Large intestine (tissue), 3 donors: ENCODE measurements at regions not wholly inside any gene's neighbourhood (a gene's known extent, or its start where the extent isn't known, plus 50 kb on each side); places are given as distances from the start of the nearest gene placed in this dataset.
"Not testable (repeated sequence)": the region's sequence is repeated elsewhere in the genome, so short reads cannot be mapped to it uniquely, and the experiment has no call there.

Source experiments
- DNase-seq, 2 donors: peaks; one replicate each; pipeline versions ENCODE4 v3.0.0 to v3.0.0-alpha.2; 2013
- H3K27ac ChIP-seq: one replicate; pipeline ENCODE4 v1.5.1; 2013; ENCODE audit warnings: low read length
- H3K27me3 ChIP-seq: 2 replicates; pipeline ENCODE4 v1.6.1; 2013; ENCODE audit warnings: low read length; ENCODE audit not compliant: control insufficient read depth, insufficient read depth
- H3K36me3 ChIP-seq: 2 replicates; pipeline ENCODE4 v1.6.1; 2013; ENCODE audit warnings: low read length; ENCODE audit not compliant: control insufficient read depth, insufficient read depth
- H3K4me1 ChIP-seq: one replicate; pipeline ENCODE4 v1.6.1; 2013; ENCODE audit warnings: low read length; ENCODE audit not compliant: control insufficient read depth, insufficient read depth
- H3K4me3 ChIP-seq: one replicate; pipeline ENCODE4 v1.5.1; 2013; ENCODE audit warnings: low read length
- H3K9me3 ChIP-seq: one replicate; pipeline ENCODE4 v1.6.1; 2013; ENCODE audit warnings: mild to moderate bottlenecking, low read depth, low read length, moderate library complexity; ENCODE audit not compliant: control insufficient read depth
- WGBS: methylation state at CpG from one replicate; pipeline ENCODE4 v1.1.5; 2013; ENCODE audit warnings: low lambda C conversion rate; ENCODE audit not compliant: insufficient coverage; 5-methylcytosine and 5-hydroxymethylcytosine counted together

- not testable (repeated sequence) for H3K4me1 ChIP-seq, H3K27ac ChIP-seq, H3K27me3 ChIP-seq, DNase-seq, H3K4me3 ChIP-seq, H3K36me3 ChIP-seq, H3K9me3 ChIP-seq
- WGBS, result no CpG with 5 or more reads among the region's 7 CpGs
Measured at GRCh38 chr3:195988764-195989163, 80.4 kb upstream of the TNK2 start.

GRCh38 chr3:195987001-195987400 is 78.7 kb upstream of the TNK2 start:
- not testable (repeated sequence) for H3K4me1 ChIP-seq, H3K4me3 ChIP-seq, DNase-seq, H3K27me3 ChIP-seq, H3K9me3 ChIP-seq, H3K27ac ChIP-seq
- peaks cover 11% of the 10 kb centered on the region for H3K36me3 ChIP-seq
- 100% methylated on average over 1 of the region's 8 CpGs for WGBS

GRCh38 chr3:195986576-195986975 is 78.2 kb upstream of the TNK2 start:
- H3K4me3 ChIP-seq, H3K4me1 ChIP-seq, H3K9me3 ChIP-seq, DNase-seq, H3K27ac ChIP-seq, H3K27me3 ChIP-seq: not testable (repeated sequence)
- peaks cover 14% of the 10 kb centered on the region for H3K36me3 ChIP-seq
- WGBS, result no CpG with 5 or more reads among the region's 4 CpGs

- H3K4me1 ChIP-seq, H3K4me3 ChIP-seq, H3K27ac ChIP-seq, DNase-seq, H3K27me3 ChIP-seq, H3K9me3 ChIP-seq: not testable (repeated sequence)
- no CpG with 5 or more reads among the region's 11 CpGs for WGBS
- H3K36me3 ChIP-seq, result peaks cover 14% of the 10 kb centered on the region
Measured at GRCh38 chr3:195985348-195985920, 77.1 kb upstream of the TNK2 start.

- not testable (repeated sequence) for H3K27me3 ChIP-seq, H3K27ac ChIP-seq, H3K4me1 ChIP-seq, H3K4me3 ChIP-seq, H3K9me3 ChIP-seq, DNase-seq
- no CpG with 5 or more reads among the region's 12 CpGs for WGBS
- peaks cover 14% of the 10 kb centered on the region for H3K36me3 ChIP-seq
Measured at GRCh38 chr3:195984392-195985030, 76.2 kb upstream of the TNK2 start.

GRCh38 chr3:195983880-195984279 is 75.5 kb upstream of the TNK2 start:
- H3K27me3 ChIP-seq, H3K4me1 ChIP-seq, H3K4me3 ChIP-seq, H3K9me3 ChIP-seq, H3K27ac ChIP-seq, DNase-seq: not testable (repeated sequence)
- peaks cover 16% of the 10 kb centered on the region for H3K36me3 ChIP-seq
- no CpG with 5 or more reads among the region's 16 CpGs for WGBS

- H3K4me3 ChIP-seq, DNase-seq, H3K27ac ChIP-seq, H3K9me3 ChIP-seq, H3K27me3 ChIP-seq, H3K4me1 ChIP-seq: not testable (repeated sequence)
- no CpG with 5 or more reads among the region's 17 CpGs for WGBS
- peaks cover 16% of the 10 kb centered on the region for H3K36me3 ChIP-seq
Measured at GRCh38 chr3:195982754-195983153, 74.4 kb upstream of the TNK2 start.

GRCh38 chr3:195981778-195982177 is 73.4 kb upstream of the TNK2 start:
- not testable (repeated sequence) for H3K9me3 ChIP-seq, H3K27ac ChIP-seq, H3K27me3 ChIP-seq, H3K4me1 ChIP-seq, DNase-seq, H3K4me3 ChIP-seq
- H3K36me3 ChIP-seq, result peaks cover 16% of the 10 kb centered on the region
- WGBS, result no CpG with 5 or more reads among the region's 7 CpGs

- H3K36me3 ChIP-seq, result peaks cover 23% of the 10 kb centered on the region
- H3K27ac ChIP-seq, H3K9me3 ChIP-seq, H3K4me3 ChIP-seq, H3K4me1 ChIP-seq, H3K27me3 ChIP-seq, DNase-seq: not testable (repeated sequence)
- WGBS, result 100% methylated on average over 2 of the region's 10 CpGs
Measured at GRCh38 chr3:195979877-195980276, 71.5 kb upstream of the TNK2 start.

GRCh38 chr3:195978585-195978984 is 70.2 kb upstream of the TNK2 start:
- H3K27ac ChIP-seq, DNase-seq, H3K9me3 ChIP-seq, H3K27me3 ChIP-seq, H3K4me3 ChIP-seq, H3K4me1 ChIP-seq: not testable (repeated sequence)
- WGBS, result no CpG with 5 or more reads among the region's 11 CpGs
- peaks cover 27% of the 10 kb centered on the region for H3K36me3 ChIP-seq

GRCh38 chr3:195976876-195977275 is 68.5 kb upstream of the TNK2 start:
- H3K9me3 ChIP-seq, H3K27ac ChIP-seq, H3K4me1 ChIP-seq, DNase-seq, H3K4me3 ChIP-seq, H3K27me3 ChIP-seq: not testable (repeated sequence)
- WGBS, result no CpG with 5 or more reads among the region's 19 CpGs
- H3K36me3 ChIP-seq, result peaks cover 25% of the 10 kb centered on the region
